ENCODE measurements at regions not wholly inside any gene's neighbourhood (a gene's known extent, or its start where the extent isn't known, plus 50 kb on each side); places are given as distances from the start of the nearest gene placed in this dataset.

DNA sequence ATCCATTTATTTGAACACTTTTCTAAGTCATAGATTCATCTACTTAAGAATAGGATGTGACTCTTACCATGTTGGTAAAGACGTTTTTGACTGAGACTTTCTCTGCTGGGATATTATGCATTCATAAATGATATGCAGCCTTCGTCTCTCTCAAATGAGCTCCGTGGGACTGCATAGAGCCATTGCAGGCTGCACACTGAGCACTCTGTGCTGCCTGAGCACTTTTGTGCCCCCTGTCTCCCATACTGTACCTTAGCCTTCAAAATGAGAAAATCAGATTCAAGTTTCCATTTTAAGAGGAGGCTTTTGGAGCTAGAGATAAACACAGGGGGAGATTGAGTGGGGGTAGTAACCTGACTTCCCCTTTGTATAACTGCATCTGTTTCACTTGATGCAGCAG lies 433.6 kb downstream of the ZIC3 start:
- no peak for TF ChIP-seq TAF1 (IDR thresholded peaks at IDR 0.05; ENCODE audit: borderline replicate concordance, insufficient read depth, low read length)
- TF ChIP-seq SIN3A (IDR thresholded peaks at IDR 0.05; ENCODE audit: borderline replicate concordance, insufficient read depth, low read length): no peak
- TF ChIP-seq REST (IDR thresholded peaks at IDR 0.05; ENCODE audit: insufficient read depth in 1 of 2, low read depth in 2 of 2, low read length in 2 of 2): no peak

- TF ChIP-seq SIN3A (IDR thresholded peaks at IDR 0.05; ENCODE audit: borderline replicate concordance, insufficient read depth, low read length) (no peak), POLR2AphosphoS5 (IDR thresholded peaks at IDR 0.05; ENCODE audit: low read depth, low read length) (no peak), TAF1 (IDR thresholded peaks at IDR 0.05; ENCODE audit: borderline replicate concordance, insufficient read depth, low read length) (no peak), FOXP2 (optimal IDR thresholded peaks at IDR 0.05; ENCODE audit: borderline replicate concordance, extremely low read depth, extremely low read length, insufficient read depth) (no peak), REST (IDR thresholded peaks at IDR 0.05; ENCODE audit: insufficient read depth in 1 of 2, low read depth in 2 of 2, low read length in 2 of 2) (no peak)
These were observed 435.3 kb downstream of the ZIC3 start for GRCh38 chrX:138001226-138001625.

DNA sequence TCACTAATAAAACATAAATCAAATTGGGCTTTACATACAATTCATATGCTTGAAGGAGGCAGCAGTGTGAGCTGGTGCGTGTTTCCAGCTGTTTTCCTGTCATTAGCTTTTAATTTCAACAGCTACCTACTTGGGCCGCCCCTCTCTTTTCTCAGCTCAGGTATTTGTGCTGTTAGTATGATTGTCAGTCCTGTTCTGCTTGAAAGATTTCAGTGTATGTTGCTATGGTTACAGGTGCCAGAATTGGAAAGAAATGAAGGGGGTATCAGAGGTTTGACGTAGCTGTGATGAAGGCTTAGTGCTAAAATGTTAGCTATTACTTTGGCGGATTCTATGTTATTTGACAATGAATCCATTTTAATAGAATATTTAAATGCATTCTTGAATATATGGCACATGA lies 440.3 kb downstream of the ZIC3 start:
- TF ChIP-seq FOXP2 (optimal IDR thresholded peaks at IDR 0.05; ENCODE audit: borderline replicate concordance, extremely low read depth, extremely low read length, insufficient read depth) (no peak), REST (IDR thresholded peaks at IDR 0.05; ENCODE audit: insufficient read depth in 1 of 2, low read depth in 2 of 2, low read length in 2 of 2) (no peak), SIN3A (IDR thresholded peaks at IDR 0.05; ENCODE audit: borderline replicate concordance, insufficient read depth, low read length) (no peak), POLR2AphosphoS5 (IDR thresholded peaks at IDR 0.05; ENCODE audit: low read depth, low read length) (no peak), TAF1 (IDR thresholded peaks at IDR 0.05; ENCODE audit: borderline replicate concordance, insufficient read depth, low read length) (no peak)

- TF ChIP-seq REST (IDR thresholded peaks at IDR 0.05; ENCODE audit: insufficient read depth in 1 of 2, low read depth in 2 of 2, low read length in 2 of 2) (no peak), TAF1 (IDR thresholded peaks at IDR 0.05; ENCODE audit: borderline replicate concordance, insufficient read depth, low read length) (no peak)
These were observed 442.4 kb downstream of the ZIC3 start for GRCh38 chrX:138008281-138008680.

- TF ChIP-seq FOXP2 (optimal IDR thresholded peaks at IDR 0.05; ENCODE audit: borderline replicate concordance, extremely low read depth, extremely low read length, insufficient read depth): no peak
- no peak for TF ChIP-seq SIN3A (IDR thresholded peaks at IDR 0.05; ENCODE audit: borderline replicate concordance, insufficient read depth, low read length)
- no peak for TF ChIP-seq REST (IDR thresholded peaks at IDR 0.05; ENCODE audit: insufficient read depth in 1 of 2, low read depth in 2 of 2, low read length in 2 of 2)
- no peak for TF ChIP-seq POLR2AphosphoS5 (IDR thresholded peaks at IDR 0.05; ENCODE audit: low read depth, low read length)
- TF ChIP-seq TAF1 (IDR thresholded peaks at IDR 0.05; ENCODE audit: borderline replicate concordance, insufficient read depth, low read length): no peak
These were observed 445.5 kb downstream of the ZIC3 start for GRCh38 chrX:138011468-138011867.

All from PFSK-1 (cell line).